SKM-1 treated with dmso at 0.1 percent for 144 hours (cell line): ENCODE measurements at regions not wholly inside any gene's neighbourhood (a gene's known extent, or its start where the extent isn't known, plus 50 kb on each side); places are given as distances from the start of the nearest gene placed in this dataset.
"Not testable (repeated sequence)": the region's sequence is repeated elsewhere in the genome, so short reads cannot be mapped to it uniquely, and the experiment has no call there.

ENCODE experiments used
- DNase-seq: peaks from one replicate; lab custom pipeline; 2025; ENCODE audit not compliant: unreplicated experiment; lab: John Stamatoyannopoulos, UW

DNA sequence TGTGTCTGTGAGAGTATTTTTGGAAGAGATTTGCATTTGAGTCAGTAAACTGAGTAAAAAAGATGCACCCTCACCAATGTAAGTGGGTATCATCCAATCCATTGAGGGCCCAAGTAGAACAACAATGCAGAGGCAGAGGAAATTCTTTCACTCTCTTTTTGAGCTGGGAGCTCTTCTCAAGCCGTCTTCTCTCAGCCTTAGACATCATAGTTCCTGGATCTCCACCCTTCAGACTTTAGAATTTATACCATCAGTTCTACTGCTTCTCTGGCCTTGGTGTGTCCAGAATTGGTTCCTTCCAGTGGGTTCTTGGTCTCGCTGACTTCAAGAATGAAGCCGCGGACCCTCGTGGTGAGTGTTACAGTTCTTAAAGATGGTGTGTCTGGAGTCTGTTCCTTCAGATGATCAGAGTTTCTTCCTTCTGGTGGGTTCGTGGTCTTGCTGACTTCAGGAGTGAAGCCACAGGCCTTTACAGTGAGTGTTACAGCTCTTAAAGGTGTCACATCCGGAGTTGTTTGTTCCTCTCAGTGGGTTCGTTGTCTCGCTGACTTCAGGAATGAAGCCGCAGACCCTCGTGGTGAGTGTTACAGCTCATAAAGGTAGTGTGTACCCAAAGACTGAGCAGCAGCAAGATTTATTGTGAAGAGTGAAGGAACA lies 187.5 kb upstream of the KCNMB2 start:
- DNase-seq, result not testable (repeated sequence)

DNA sequence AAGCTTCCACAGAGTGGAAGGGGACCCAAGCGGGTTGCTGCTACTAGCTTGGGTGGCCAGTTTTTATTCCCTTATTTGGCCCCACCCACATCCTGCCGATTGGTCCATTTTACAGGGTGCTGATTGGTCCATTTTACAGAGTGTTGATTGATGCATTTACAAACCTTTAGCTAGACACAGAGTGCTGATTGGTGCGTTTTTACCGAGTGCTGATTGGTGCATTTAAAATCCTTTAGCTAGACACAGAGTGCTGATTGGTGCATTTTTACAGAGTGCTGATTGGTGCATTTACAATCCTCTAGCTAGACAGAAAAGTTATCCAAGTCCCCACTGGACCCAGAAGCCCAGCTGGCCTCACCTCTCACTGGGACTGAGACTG lies 187.0 kb upstream of the KCNMB2 start:
- not testable (repeated sequence) for DNase-seq

GRCh38 chr3:178350763-178351162 lies 185.5 kb upstream of the KCNMB2 start:
- no peak for DNase-seq

- no peak for DNase-seq
These were observed 183.8 kb upstream of the KCNMB2 start for GRCh38 chr3:178352326-178353005.

GRCh38 chr3:178353006-178353694 lies 183.1 kb upstream of the KCNMB2 start:
- no peak for DNase-seq

DNA sequence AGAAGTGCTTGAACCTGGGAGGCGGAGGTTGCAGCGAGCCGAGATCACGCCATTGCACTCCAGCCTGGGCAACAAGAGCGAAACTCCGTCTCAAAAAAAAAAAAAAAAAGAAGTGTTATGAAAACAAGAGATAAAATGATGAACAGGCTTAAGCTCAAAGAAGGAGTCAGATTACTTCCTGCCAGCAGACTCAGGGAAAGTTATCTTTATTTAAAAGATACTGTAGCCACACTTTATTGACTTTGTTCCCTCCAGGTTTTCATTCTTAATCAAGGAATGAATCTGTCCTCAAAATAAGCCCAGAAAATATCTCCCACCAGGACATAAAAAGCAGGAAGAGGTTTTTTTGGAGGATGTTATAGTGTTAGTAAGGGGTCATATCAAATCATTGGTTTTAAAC lies 176.5 kb upstream of the KCNMB2 start:
- DNase-seq, result no peak

DNA sequence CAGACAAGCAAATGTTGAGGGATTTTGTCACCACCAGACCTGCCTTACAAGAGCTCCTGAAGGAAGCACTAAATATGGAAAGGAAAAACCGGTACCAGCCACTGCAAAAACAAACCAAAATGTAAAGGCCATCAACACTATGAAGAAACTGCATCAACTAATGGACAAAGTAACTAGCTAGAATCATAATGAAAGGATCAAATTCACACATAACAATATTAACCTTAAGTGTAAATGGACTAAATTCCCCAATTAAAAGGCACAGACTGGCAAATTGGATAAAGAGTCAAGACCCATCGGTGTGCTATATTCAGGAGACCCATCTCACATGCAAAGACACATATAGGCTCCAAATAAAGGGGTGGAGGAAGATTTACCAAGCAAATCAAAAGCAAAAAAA lies 173.2 kb upstream of the KCNMB2 start:
- not testable (repeated sequence) for DNase-seq

GRCh38 chr3:178367817-178368617 lies 168.2 kb upstream of the KCNMB2 start:
- no peak for DNase-seq

DNA sequence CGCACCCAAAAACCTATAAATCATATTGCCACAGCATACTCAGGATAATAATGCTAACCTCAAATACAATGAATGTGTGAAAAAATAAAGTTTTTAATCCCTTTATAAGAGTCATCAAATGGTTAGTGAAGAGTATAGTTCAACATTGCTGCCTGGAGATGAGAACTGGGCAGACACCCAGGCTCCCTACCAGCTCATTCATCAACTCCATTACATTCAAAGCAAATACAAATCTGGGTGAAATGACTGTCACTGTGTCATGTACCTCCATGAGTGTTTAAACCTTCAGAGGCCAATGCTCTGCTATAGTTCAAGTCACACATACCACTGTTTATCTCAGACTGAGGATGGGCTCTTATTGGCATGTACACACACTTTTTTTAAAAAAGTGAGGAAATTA lies 167.2 kb upstream of the KCNMB2 start:
- no peak for DNase-seq

DNA sequence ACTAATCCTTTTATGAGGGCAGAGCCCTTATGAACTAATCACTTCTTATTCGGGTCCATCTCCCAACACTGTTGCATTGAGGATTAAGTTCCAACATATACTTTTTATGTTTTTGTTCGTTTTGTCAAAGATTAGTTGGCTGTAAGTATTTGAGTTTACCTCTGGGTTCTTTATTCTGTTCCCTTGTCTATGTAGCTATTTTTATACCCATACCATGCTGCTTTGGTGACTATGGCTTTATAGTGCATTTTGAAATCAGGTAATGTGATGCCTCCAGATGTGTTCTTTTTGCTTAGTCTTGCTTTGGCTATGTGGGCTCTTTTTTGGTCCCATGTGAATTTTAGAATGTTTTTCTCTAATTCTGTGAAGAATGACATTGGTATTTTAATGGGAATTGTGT lies 166.4 kb upstream of the KCNMB2 start:
- no peak for DNase-seq

DNA sequence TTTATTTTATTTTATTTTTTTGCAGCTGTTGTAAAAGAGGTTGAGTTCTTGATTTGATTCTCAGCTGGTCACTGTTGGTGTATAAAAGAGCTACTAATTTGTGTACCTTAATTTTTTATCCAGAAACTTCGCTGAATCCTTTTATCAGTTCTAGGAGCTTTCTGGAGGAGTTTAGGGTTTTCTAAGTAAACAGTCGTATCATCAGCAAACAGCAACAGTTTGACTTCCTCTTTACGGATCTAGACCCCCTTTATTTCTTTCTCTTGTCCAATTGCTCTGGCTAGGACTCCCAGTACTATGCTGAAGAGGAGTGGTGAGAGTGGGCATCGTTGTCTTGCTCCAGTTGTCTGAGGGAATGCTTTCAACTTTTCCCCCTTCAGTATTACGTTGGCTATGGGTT lies 165.8 kb upstream of the KCNMB2 start:
- DNase-seq, result no peak

GRCh38 chr3:178381555-178381954 lies 154.7 kb upstream of the KCNMB2 start:
- DNase-seq, result no peak

- no peak for DNase-seq
These were observed 154.2 kb upstream of the KCNMB2 start for GRCh38 chr3:178381971-178382448.

DNA sequence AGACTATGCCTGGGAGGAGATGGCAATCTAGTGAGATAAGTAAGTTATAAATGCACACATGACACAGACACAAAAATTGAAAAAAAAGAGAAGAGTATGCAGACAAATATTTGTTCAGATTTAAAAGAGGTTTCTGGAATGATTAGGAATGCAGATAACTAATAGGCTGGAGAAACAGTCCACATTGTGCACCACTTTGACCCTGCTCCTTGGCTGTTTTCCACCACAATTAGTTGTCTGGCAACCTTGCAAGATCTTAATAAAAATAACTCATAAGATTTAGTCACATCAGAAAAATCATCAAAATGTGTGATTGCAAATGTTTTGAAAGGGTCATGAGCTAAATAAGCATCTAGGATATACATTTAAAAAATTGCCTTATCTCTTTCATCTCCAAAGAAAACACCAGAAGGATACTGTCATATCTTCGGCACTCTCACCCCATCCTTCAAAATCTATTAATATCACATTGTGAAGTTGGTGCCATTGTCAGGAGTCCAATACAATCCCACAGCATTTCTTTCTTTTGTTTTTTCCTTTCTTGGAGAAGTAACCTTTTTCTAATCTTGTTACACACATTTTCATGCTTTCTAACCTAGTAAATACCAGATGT lies 153.7 kb upstream of the KCNMB2 start:
- DNase-seq, result no peak

DNA sequence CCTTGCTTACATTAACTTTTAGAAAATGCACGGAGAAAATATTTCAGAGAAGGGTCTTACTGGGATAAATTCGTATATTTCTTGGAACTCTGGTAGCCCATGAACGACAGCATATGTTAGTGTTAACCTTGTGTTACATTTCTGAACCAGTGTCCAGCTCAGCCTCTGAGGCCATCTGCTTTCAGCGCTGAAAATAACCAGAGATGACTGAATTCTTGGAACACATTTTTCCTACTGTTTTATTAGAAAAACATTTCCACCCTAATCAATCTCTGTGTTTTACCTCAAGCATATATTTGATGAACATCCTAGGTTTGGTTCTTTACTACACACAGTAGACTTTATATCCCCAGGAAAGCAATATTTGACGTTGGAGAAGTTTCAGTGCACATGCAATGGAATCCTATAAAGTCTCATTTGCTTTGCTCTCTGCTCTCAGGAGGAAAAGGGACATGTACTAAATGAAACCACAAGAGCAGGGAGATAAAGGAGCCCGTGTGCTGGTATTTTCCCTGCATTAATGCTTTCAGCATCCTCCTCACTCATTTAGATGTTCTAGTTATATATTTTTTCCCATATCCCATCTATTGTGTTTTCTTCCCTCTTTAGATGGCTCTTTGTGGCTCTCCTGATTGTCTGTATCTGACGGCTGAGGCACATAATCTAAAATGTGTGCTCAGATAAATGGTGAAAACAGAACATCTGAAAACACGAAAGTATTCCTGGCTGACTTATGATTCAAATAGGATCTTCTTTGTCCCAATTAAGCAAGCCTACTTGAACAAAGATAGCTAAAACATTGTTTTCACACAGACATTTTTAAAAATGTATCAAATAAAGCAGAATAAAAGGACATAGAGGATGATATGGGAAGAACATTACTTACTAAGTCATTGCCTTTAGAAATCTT lies 151.7 kb upstream of the KCNMB2 start:
- no peak for DNase-seq

- DNase-seq, result peak; percentile 20
These were observed 150.8 kb upstream of the KCNMB2 start for GRCh38 chr3:178385280-178385952.

GRCh38 chr3:178386401-178386800 lies 149.8 kb upstream of the KCNMB2 start:
- DNase-seq, result no peak

- no peak for DNase-seq
These were observed 149.4 kb upstream of the KCNMB2 start for GRCh38 chr3:178386880-178387279.

GRCh38 chr3:178388473-178388872 lies 147.8 kb upstream of the KCNMB2 start:
- DNase-seq, result no peak
